ENCODE measurements at regions not wholly inside any gene's neighbourhood (a gene's known extent, or its start where the extent isn't known, plus 50 kb on each side); places are given as distances from the start of the nearest gene placed in this dataset.

- DNase-seq (ENCODE audit: low read depth, low spot score) = no peak
These were observed 152.9 kb downstream of the RPS24 start for GRCh38 chr10:78186572-78186971.

- DNase-seq (ENCODE audit: low read depth, low spot score) = no peak
These were observed 153.7 kb downstream of the RPS24 start for GRCh38 chr10:78187371-78187770.

GRCh38 chr10:78188446-78188845 lies 154.8 kb downstream of the RPS24 start:
- no peak for DNase-seq (ENCODE audit: low read depth, low spot score)

- DNase-seq (ENCODE audit: low read depth, low spot score) = no peak
These were observed 156.6 kb downstream of the RPS24 start for GRCh38 chr10:78190051-78190825.

- DNase-seq (ENCODE audit: low read depth, low spot score) = no peak
These were observed 157.6 kb downstream of the RPS24 start for GRCh38 chr10:78191301-78191700.

- no peak for DNase-seq (ENCODE audit: low read depth, low spot score)
These were observed 159.5 kb downstream of the RPS24 start for GRCh38 chr10:78193189-78193588.

- no peak for DNase-seq (ENCODE audit: low read depth, low spot score)
These were observed 160.4 kb downstream of the RPS24 start for GRCh38 chr10:78194050-78194449.

- peak; percentile 28 for DNase-seq (ENCODE audit: low read depth, low spot score)
These were observed 161.1 kb downstream of the RPS24 start for GRCh38 chr10:78194539-78195402.

- DNase-seq (ENCODE audit: low read depth, low spot score) = no peak
These were observed 162.7 kb downstream of the RPS24 start for GRCh38 chr10:78196396-78196795.

- DNase-seq (ENCODE audit: low read depth, low spot score) = peak; percentile 18
These were observed 163.3 kb downstream of the RPS24 start for GRCh38 chr10:78196964-78197363.

GRCh38 chr10:78197628-78198272 lies 164.1 kb downstream of the RPS24 start:
- no peak for DNase-seq (ENCODE audit: low read depth, low spot score)

GRCh38 chr10:78199005-78199725 lies 165.5 kb downstream of the RPS24 start:
- no peak for DNase-seq (ENCODE audit: low read depth, low spot score)

GRCh38 chr10:78199759-78200158 lies 166.1 kb downstream of the RPS24 start:
- DNase-seq (ENCODE audit: low read depth, low spot score) = no peak

- no peak for DNase-seq (ENCODE audit: low read depth, low spot score)
These were observed 167.0 kb downstream of the RPS24 start for GRCh38 chr10:78200686-78201085.

- DNase-seq (ENCODE audit: low read depth, low spot score) = no peak
These were observed 168.7 kb downstream of the RPS24 start for GRCh38 chr10:78202386-78202785.

GRCh38 chr10:78203915-78204818 lies 170.5 kb downstream of the RPS24 start:
- DNase-seq (ENCODE audit: low read depth, low spot score) = peak; percentile 77

GRCh38 chr10:78205457-78206016 lies 171.9 kb downstream of the RPS24 start:
- DNase-seq (ENCODE audit: low read depth, low spot score) = no peak

- DNase-seq (ENCODE audit: low read depth, low spot score) = no peak
These were observed 173.6 kb downstream of the RPS24 start for GRCh38 chr10:78207216-78207615.

GRCh38 chr10:78207776-78208175 lies 174.1 kb downstream of the RPS24 start:
- peak; percentile 24 for DNase-seq (ENCODE audit: low read depth, low spot score)

GRCh38 chr10:78209970-78210369 lies 176.3 kb downstream of the RPS24 start:
- DNase-seq (ENCODE audit: low read depth, low spot score) = no peak

Data from astrocyte of the hippocampus (primary cell).